ENCODE measurements at regions not wholly inside any gene's neighbourhood (a gene's known extent, or its start where the extent isn't known, plus 50 kb on each side); places are given as distances from the start of the nearest gene placed in this dataset.

- intact Hi-C loops (cut with DNase I) = no loop called here
- DNase-seq (no peak), FAIRE-seq (no peak)
- Histone ChIP-seq H3K9me3 (ENCODE audit: control insufficient read depth in 2 of 3, insufficient read depth in 1 of 3, low read length in 3 of 3) (no peaks in the 10 kb centered on the region), H3K27ac (ENCODE audit: low read depth in 2 of 2, low read length in 2 of 2) (no peak overlapping the region), H3K4me1 (ENCODE audit: control insufficient read depth in 2 of 3, insufficient read depth in 2 of 3, low read depth in 1 of 3, low read length in 3 of 3) (no peaks in the 10 kb centered on the region), H3K4me3 (ENCODE audit: low read length in 3 of 3) (no peak overlapping the region), H3K9ac (ENCODE audit: low read length in 3 of 3) (no peak overlapping the region), H3K36me3 (ENCODE audit: control insufficient read depth in 2 of 3, insufficient read depth in 3 of 3, low read length in 3 of 3) (no peaks in the 10 kb centered on the region), H3K27me3 (ENCODE audit: control insufficient read depth, insufficient read depth, low read length) (no peaks in the 10 kb centered on the region)
- TF ChIP-seq, protein P1, sequence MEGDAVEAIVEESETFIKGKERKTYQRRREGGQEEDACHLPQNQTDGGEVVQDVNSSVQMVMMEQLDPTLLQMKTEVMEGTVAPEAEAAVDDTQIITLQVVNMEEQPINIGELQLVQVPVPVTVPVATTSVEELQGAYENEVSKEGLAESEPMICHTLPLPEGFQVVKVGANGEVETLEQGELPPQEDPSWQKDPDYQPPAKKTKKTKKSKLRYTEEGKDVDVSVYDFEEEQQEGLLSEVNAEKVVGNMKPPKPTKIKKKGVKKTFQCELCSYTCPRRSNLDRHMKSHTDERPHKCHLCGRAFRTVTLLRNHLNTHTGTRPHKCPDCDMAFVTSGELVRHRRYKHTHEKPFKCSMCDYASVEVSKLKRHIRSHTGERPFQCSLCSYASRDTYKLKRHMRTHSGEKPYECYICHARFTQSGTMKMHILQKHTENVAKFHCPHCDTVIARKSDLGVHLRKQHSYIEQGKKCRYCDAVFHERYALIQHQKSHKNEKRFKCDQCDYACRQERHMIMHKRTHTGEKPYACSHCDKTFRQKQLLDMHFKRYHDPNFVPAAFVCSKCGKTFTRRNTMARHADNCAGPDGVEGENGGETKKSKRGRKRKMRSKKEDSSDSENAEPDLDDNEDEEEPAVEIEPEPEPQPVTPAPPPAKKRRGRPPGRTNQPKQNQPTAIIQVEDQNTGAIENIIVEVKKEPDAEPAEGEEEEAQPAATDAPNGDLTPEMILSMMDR (IDR thresholded peaks at IDR 0.05; ENCODE audit: borderline replicate concordance, extremely low read depth, insufficient read depth) = no peak
These were observed 65.6 kb downstream of the ZNF503 start for GRCh38 chr10:75335983-75336382.

- no peak overlapping the region for H3K4me3 ChIP-seq (ENCODE audit: low read length in 3 of 3)
- no peak overlapping the region for H3K27ac ChIP-seq (ENCODE audit: low read depth in 2 of 2, low read length in 2 of 2)
- DNase-seq (no peak), FAIRE-seq (no peak)
- TF ChIP-seq, protein P1 (IDR thresholded peaks at IDR 0.05; ENCODE audit: borderline replicate concordance, extremely low read depth, insufficient read depth) = no peak
- H3K9ac ChIP-seq (ENCODE audit: low read length in 3 of 3) = no peak overlapping the region
- H3K4me1 ChIP-seq (ENCODE audit: control insufficient read depth in 2 of 3, insufficient read depth in 2 of 3, low read depth in 1 of 3, low read length in 3 of 3) = no peaks in the 10 kb centered on the region
- peaks cover 0 to 3% (median 0%) of the 10 kb centered on the region in 3 donors for H3K9me3 ChIP-seq (ENCODE audit: control insufficient read depth in 2 of 3, insufficient read depth in 1 of 3, low read length in 3 of 3)
- intact Hi-C loops (cut with DNase I) = no loop called here
- H3K27me3 ChIP-seq (ENCODE audit: control insufficient read depth, insufficient read depth, low read length) = no peaks in the 10 kb centered on the region
- no peaks in the 10 kb centered on the region for H3K36me3 ChIP-seq (ENCODE audit: control insufficient read depth in 2 of 3, insufficient read depth in 3 of 3, low read length in 3 of 3)
These were observed 66.4 kb downstream of the ZNF503 start for GRCh38 chr10:75335191-75335590.

DNA sequence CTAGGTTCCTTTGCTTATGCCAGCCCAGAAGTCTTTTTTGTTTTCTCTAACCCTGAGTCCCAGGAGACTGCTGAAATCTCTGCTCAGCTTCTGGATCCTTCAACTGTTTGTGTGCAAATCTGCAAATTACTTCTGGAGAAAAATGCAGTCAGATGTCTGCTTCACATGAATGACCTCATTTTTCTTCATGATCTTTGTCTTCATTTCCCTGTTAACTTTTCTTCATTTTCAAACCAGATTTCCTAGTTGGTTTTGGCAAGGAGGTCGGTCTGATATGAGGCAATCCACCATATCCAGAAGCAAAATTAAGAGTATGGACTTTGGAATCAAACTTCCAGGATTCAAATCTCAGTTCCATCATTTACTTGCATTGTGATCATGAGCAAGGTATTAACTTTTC, 66.8 kb downstream of the ZNF503 start:
- H3K9ac ChIP-seq (ENCODE audit: low read length in 3 of 3) = no peak overlapping the region
- H3K4me1 ChIP-seq (ENCODE audit: control insufficient read depth in 2 of 3, insufficient read depth in 2 of 3, low read depth in 1 of 3, low read length in 3 of 3) = no peaks in the 10 kb centered on the region
- FAIRE-seq (no peak), DNase-seq (no peak)
- H3K27ac ChIP-seq (ENCODE audit: low read depth in 2 of 2, low read length in 2 of 2) = no peak overlapping the region
- H3K9me3 ChIP-seq (ENCODE audit: control insufficient read depth in 2 of 3, insufficient read depth in 1 of 3, low read length in 3 of 3) = peaks cover 0 to 4% (median 0%) of the 10 kb centered on the region in 3 donors
- no peaks in the 10 kb centered on the region for H3K27me3 ChIP-seq (ENCODE audit: control insufficient read depth, insufficient read depth, low read length)
- intact Hi-C loops (cut with DNase I) = no loop called here
- no peaks in the 10 kb centered on the region for H3K36me3 ChIP-seq (ENCODE audit: control insufficient read depth in 2 of 3, insufficient read depth in 3 of 3, low read length in 3 of 3)
- TF ChIP-seq, protein P1 (IDR thresholded peaks at IDR 0.05; ENCODE audit: borderline replicate concordance, extremely low read depth, insufficient read depth) = no peak
- H3K4me3 ChIP-seq (ENCODE audit: low read length in 3 of 3) = no peak overlapping the region

GRCh38 chr10:75332081-75332480, 69.5 kb downstream of the ZNF503 start:
- H3K27me3 ChIP-seq (ENCODE audit: control insufficient read depth, insufficient read depth, low read length) = no peaks in the 10 kb centered on the region
- FAIRE-seq (no peak), DNase-seq (no peak)
- no peak overlapping the region for H3K27ac ChIP-seq (ENCODE audit: low read depth in 2 of 2, low read length in 2 of 2)
- H3K4me1 ChIP-seq (ENCODE audit: control insufficient read depth in 2 of 3, insufficient read depth in 2 of 3, low read depth in 1 of 3, low read length in 3 of 3) = no peaks in the 10 kb centered on the region
- peaks cover 0 to 4% (median 0%) of the 10 kb centered on the region in 3 donors for H3K9me3 ChIP-seq (ENCODE audit: control insufficient read depth in 2 of 3, insufficient read depth in 1 of 3, low read length in 3 of 3)
- H3K9ac ChIP-seq (ENCODE audit: low read length in 3 of 3) = no peak overlapping the region
- TF ChIP-seq, protein P1 (IDR thresholded peaks at IDR 0.05; ENCODE audit: borderline replicate concordance, extremely low read depth, insufficient read depth) = no peak
- intact Hi-C loops (cut with DNase I) = no loop called here
- no peaks in the 10 kb centered on the region for H3K36me3 ChIP-seq (ENCODE audit: control insufficient read depth in 2 of 3, insufficient read depth in 3 of 3, low read length in 3 of 3)
- H3K4me3 ChIP-seq (ENCODE audit: low read length in 3 of 3) = no peak overlapping the region

Data from kidney (tissue), 13 donors.